Islet precursor cell (in vitro differentiated cells): ENCODE measurements at regions not wholly inside any gene's neighbourhood (a gene's known extent, or its start where the extent isn't known, plus 50 kb on each side); places are given as distances from the start of the nearest gene placed in this dataset.
"Not testable (repeated sequence)": the region's sequence is repeated elsewhere in the genome, so short reads cannot be mapped to it uniquely, and the experiment has no call there.

ENCODE experiments used
- DNase-seq: peaks from one replicate; pipeline ENCODE4 v3.0.0-alpha.2; 2018

DNA sequence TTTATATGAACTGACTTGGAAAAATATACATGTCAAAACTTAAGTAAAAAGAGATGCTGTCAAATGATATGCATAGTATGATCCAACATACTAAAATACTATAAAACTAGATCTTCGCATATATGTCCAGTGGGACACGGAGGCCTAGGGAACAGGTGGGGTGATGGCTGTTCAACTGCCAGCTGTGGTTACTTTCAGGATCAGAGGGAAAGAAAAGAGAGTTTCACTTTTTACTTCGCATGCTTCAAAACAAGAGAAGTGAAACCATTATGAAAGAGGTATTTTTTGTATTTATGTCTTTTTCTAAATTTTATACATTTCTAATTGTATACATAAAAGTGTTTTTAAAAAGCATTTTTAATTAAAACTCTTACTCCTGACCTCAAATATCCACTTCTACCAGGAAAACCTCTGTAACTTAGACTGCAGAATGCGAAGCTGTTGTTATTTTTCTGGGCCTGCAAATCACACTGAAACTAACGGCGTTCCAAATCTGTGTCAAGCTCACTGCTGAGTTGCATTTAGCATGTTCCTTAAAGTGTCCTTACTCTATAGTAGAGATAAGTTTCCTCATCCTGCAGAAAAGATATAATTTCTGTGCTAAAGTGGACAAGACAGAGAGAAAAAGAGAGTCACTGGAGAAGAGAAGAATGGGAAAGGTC, 97.8 kb upstream of the SLC35G4 start:
- no peak for DNase-seq

DNA sequence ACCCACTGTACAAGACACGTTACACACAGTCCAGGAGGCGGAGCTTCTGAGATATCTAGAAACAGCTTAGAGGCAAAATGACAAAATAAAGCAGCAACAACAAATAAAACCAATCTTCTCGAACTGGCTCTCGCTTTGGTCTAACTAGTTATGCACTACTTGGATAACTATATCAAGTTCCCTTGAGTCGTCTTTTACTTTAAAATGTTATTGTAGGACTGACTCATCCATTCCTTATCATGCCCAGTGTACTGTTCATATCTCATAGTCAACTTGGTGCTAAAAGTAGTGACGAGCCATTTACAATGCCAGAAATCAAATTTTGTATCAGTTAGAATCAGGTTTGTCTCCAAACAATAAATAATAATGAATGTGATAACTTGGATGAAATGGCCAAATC, 102.5 kb upstream of the SLC35G4 start:
- DNase-seq: no peak

DNA sequence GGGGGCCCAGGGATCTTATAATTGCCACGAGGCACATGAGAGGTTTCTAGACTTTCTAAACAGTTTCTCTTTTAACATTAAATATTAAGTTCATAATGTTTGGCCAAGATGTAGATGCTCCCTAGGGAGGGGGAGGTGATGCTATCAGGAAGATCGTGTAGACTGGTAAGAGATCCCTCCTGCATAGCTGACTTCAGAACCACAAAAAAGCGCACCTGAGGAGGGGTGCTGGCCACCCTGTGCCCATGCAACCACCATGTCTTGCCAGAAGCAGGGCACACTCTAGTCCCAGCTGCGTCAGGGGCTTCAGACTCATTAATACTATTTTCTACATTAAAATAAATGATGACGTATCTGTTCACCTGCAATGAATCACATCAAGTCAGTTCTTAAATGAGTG, 103.4 kb upstream of the SLC35G4 start:
- DNase-seq: no peak

DNA sequence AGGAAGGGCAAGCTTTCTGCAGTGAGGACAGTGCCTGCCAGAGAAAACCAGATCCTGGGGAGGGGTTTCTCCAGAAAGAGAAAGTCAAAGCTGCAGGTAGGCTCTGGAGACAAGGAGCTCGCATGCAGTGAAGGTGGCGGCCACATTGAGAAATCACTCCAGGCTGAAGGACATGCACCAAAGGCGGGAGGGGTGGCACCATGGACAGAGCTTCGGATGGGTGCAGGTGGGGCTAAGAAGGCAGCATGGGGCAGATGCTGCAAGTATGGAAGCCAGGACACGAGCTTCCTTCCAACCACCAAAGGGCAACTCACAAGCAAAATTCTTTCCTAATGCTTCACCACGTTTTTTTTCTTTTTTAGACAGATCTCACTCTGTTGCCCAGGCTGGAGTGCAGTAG, 104.4 kb upstream of the SLC35G4 start:
- no peak for DNase-seq

DNA sequence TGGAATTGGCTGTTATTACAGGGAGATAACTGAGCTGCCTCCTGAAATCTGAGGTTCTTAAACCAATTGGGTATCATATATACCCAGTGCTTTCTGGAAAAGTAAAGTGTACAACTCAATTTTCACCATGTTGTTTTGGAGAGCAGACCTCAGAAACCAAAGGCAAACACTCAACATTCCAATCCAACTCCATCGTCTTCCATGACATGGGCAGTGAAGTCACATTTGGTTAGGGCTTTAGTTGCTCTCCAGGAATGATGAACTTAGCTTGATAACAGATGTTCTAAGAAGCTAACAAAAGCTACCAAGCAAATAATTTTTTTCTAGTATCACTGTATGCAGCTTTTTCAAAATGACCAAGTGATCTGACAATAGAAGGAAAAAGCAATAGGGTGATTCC, 107.0 kb upstream of the SLC35G4 start:
- no peak for DNase-seq

DNA sequence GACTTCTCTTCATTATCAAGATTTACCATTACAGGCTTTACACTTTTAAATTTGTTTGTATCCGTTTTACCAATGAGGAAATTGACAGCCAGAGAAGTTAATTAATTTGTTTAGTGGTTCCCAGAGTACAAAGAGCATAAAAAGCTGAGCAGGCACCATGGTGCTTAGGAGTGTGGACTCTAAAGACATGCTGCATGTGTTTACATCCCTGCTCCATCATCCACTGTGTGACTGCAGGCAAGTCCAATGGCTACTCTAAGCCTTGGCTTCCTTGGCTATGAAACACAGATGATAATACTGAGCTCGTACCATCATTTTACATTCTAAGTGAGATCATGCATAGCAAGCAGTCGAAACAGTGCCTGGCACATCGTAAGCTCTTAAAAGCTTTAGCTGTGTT, 108.0 kb upstream of the SLC35G4 start:
- DNase-seq: no peak

DNA sequence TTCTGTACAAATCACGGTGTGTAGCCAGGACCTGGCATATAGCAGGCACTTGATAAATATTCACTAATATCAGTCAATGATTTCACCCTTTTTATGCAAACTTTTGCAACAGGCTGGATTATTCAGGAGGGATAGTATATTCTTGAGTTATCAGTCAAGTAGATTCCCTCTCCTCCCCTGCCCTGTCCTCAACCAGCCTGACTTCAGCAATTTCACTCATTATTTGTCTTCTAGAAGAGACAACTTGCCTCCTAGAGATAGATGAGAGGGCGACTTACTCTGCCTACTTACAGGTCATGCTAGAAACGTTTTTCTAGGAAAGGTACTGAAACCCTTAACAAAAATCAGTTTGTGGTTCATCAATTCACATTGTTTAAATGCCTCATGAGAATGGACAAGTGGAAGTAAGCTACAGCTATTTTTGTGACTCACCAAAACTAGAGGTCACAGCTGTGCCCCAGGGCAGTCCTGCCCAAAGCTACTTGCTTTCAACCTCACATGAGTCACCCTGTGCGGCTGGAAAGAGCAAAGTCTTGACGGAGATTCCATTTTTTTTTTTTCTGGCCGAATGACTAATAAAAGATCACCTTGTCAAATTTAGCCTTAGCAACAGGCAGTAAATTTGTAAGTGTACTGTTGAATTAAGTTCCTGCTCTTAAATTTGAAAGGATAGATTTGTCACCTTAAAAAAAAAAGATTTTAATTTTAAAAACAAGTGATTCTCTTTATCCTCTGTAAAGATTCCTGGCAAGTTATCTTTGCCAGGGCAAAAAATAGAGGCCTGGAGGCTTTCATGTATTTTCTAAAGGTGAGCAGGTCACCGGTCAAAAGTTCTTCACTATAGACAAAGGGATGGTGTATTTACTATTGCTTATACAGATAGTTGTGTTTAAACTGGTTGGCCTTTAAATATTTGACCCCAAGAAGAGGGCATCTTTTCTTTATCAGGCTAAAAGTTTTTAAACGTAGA, 109.0 kb upstream of the SLC35G4 start:
- peak; percentile 98 for DNase-seq

DNA sequence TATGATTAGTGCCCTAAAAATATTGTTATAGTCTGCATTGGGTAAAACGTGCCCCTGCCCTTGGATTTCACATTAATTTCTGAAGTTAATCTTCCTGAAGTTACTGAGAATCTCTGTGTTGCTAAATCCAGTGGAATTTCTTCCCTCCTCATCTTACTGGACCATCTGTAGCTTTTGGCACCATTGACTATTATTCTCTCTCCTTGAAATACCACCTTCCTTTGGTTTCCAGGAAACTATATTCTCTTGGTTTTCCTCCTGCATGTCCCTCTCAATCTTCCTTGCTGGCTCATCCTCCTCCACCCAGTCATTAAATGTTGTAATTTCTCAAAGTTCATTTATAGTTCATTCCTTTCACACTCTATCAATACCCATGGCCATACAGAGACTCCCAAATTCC, 110.6 kb upstream of the SLC35G4 start:
- DNase-seq: no peak

DNA sequence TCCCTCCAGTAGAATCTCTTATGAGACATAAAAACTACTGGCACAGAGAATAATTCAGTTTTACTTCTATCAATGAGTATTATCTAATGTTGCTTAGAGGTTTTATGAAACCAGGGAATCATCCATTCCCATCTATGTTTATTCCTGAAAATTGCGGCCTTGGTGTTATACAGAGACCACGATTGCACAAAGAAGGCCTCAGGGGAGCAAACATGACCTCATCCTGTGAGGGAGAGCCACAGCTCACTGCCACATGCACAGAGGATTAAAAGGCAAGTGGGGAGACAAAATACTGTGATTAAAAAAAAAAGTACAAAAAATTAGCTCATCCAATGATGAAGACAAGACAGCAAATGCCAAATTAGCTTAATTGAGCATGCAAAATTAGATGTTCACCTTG, 111.8 kb upstream of the SLC35G4 start:
- DNase-seq: no peak

DNA sequence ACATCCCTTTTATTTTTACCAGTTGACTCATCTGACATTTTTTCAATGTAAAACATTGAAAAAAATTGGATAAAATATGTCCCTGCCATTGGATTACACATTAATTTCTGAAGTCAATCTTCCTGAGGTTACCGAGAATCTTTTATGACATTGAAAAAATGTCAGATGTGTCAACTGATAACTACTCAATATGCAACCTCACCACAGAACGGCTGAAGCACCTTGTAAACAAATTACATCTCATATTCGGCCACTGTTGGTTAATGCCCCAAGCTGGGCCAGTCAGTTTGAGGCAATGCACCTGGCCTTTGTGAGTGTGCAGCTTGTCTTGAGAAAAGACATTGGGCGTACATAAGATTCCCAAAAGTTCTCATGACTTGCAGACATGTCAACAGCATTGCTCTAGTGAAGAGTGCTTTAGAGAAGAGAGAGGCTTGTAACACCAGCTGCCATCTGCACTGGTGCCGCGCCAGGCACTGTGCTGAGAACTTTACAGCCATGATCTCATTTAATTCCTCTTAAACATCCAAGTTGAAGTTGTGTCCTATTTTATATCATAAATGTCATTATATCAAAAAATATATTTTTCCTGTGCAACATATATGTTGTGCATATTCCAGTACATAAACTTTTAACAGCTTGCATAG, 112.7 kb upstream of the SLC35G4 start:
- no peak for DNase-seq

DNA sequence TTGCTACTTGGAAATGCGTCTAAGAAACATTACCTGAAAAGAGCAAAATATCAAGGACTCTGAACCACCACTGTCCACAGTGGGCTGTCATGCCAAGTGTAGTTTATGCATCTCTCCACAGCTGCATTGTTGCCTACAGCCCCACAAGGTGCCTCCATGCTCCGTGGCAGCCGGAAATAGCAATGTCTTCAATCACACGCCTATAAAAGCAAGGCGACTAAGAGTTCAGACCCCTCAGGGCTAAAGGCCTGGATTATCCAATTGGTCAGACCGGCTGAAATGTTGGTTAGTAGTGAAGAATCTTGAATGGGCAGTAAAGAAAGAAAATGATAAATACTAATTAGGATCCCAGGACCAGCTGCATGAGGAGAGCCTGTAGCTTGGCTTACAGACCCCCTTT, 114.0 kb upstream of the SLC35G4 start:
- DNase-seq: no peak

DNA sequence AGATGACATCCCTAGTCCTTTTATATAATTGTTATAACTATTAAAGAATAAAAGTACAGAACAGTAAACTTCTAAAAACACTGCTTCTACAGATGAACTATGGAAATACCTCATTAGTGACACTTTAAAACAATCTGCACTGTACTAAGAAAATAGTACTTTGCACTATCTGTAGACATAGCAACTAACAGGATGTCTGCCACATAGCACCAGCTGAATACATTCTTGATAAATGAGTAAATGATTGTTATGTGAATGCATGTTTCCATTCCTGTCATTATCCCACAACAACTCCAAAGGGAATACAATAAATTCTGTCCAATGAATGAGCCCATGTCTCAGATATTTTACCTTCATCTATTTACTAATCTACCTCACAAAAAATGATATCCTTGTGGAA, 115.3 kb upstream of the SLC35G4 start:
- no peak for DNase-seq

DNA sequence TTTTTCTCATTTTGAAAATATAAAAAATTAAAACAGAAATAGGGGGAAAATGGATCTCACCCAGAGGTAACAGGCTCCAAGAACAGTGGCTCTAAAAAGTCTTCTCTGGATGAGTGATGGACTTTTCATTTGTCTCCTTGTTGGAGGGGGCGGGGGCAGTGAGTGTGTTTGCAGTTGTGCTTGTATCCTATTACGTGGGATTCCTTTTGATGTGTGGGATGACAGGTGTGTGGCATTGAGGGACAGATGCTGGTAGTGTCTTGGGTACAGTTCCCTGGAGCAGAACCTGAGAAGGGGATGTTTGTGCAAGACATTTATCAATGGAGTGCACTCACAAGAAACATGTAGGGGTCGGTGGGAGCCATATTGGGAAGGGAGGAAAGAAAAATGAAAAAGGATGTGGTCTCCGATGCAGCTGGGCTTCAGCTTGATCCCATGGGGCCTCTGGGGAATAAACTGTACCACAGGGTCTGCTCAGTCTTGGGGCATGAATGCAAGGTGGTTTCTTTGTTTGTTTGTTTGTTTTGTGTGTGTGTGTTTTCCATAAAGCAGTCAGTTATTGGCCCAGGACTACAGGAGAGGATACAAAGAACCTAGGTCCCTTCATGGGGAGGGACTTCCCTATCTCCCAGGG, 120.0 kb upstream of the SLC35G4 start:
- no peak for DNase-seq

DNA sequence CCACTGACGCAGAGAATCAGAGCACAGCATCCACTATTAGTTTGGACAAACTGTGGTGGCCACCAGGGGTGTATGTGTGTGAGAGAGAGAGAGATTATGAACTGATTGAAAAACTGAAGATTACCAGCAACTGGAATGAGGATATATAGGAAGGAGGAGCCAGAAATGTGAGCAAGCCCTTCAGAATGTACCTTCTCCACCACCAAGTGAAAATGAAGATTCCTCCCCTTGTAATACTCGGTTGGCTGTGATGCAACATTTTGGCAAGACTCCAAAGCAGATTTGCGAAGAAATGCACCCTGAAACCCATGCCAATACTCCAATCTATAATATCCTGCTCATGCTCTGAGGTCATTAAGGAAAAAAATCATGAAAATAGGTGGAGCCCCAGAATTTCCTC, 121.2 kb upstream of the SLC35G4 start:
- no peak for DNase-seq

DNA sequence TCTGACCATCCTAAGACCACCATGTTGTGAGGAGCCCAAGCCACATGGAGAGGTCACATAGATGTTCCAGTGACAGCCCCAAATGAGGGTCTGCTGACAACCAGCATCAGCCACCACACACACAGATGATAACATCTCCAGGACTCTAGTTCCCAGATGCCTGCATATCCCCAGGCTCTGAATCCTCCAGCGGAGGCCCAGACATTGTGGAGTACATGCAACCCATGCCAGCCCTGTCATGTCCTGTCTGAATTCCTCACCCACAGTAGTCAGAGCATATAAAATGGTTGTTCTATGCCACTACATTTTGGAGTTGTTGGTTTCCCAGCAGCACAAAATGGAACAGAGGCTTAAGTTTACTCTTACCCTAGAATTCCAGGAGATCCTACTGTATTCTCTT, 122.0 kb upstream of the SLC35G4 start:
- peak; percentile 74 for DNase-seq

DNA sequence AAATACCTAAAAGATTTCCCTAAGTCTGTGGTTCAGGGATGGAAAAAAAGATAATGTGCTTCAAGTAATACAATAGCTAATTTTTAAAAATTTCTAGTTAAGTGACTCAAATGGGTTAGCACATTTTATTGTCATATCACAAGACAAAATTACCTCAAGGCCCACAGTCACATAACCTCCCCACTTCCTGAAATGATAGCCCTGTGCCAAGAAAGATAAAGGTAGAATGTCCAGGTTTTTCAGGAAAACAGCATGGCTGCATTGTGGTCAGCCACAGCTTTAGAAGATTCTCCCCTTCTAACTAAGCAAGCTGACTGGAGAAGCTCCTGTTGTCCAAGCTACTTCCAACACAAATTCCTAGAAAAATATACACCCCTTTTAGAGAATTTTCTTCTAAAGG, 127.1 kb upstream of the SLC35G4 start:
- DNase-seq: no peak

DNA sequence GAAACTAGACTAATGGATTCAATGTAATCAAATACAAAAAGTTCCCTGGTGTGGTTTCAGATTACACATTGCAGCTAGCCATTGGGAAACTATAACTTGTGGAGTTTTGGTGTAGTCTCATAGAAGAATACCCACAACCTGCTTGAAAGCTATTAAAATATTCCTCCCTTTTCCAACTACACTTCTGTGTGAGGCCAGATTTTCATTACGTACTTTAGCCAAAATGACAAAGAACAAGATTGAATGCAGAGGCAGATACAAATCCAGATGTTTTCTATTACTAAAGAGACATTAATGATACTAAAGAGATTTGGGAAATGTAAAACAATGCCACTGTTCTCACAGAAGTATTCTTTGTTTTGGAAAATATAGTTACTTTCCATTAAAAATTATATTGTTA, 128.7 kb upstream of the SLC35G4 start:
- no peak for DNase-seq

DNA sequence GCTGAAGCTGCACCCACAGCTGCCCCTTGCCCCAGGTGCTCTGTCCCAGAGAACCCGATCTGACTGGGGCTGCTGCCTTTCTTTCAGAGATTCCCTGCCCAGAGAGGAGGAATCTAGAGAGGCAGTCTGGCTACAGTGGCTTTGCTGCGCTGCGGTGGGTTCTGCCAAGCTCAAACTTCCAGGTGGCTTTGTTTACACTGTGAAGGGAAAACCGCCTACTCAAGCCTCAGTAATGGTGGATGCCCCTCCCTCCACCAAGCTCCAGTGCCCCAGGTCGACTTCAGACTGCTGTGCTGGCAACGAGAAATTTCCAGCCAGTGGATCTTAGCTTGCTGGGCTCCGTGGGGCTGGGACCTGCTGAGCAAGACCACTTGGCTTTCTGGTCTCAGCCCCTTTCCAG, 130.4 kb upstream of the SLC35G4 start:
- not testable (repeated sequence) for DNase-seq

DNA sequence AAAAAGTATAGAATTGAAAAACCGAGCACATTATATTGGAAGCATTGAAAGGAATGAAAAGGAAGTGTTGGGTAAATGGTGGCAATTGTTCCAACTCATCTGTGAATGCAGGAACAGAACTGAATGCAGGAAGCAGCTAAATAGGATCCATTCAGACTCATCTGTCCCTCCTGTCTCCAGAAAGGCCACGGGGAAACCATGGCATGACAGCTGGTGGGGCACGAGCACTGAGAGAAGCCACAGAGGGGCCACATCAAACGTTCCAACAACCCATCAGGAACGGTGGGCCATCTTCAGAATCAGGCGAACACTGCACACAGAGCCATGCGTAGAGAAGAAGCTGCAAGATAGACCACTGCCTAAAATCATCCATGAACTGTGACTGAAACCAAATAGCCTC, 138.5 kb upstream of the SLC35G4 start:
- no peak for DNase-seq

DNA sequence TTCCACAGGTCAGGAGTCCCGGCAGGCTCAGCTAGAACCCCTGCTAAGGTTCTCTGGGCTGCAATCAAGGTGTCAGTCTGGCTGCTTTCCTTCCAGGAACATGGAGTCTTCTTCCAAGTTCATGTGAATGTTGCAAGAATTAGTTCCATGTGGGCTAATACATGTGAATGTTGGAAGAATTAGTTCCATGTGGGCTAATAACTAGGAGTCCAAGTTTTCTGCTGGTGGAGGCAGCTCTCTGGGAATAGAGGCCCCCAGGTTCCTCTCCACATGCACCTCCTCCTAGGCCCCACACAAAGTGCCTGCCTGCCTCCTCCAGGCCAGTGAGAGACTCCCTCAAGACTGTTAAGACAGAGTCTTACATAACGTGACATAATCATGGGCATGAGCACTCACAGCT, 140.8 kb upstream of the SLC35G4 start:
- DNase-seq: no peak

DNA sequence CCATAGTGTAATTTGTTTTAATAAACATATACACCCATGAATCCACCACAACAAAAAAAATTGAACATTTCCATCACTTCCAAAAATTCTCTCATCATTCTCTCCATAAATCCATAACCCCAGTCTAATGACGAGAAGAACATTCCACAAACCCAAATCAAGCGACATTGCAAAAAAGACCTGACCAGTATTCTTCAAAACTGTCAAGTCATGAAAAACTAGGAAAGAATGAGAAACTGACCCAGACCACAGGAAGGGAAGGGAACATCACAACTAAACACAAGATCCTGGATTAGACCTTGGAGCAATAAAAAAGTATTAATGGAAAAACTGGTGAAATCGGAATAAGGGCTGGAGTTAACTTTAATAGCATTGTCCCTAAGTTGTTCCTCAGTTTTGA, 141.3 kb upstream of the SLC35G4 start:
- DNase-seq: no peak

DNA sequence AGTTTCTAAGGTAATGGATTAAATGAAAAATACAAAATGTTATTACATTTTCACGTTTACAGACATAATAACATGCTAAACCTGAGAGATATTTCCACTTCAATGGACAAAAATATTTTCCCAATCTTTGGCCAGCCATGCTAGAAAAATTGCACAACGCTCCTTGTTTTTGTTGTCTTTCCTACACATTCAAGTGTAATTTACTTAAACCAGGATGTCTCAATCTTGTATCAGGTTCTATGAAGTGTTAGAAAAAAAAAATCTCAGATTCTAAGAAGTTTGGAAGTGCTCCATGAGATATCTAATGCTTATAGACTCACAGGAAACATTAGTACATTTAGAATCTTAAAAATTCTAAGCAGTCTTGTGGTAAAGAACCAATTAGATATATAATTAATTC, 141.8 kb upstream of the SLC35G4 start:
- no peak for DNase-seq

DNA sequence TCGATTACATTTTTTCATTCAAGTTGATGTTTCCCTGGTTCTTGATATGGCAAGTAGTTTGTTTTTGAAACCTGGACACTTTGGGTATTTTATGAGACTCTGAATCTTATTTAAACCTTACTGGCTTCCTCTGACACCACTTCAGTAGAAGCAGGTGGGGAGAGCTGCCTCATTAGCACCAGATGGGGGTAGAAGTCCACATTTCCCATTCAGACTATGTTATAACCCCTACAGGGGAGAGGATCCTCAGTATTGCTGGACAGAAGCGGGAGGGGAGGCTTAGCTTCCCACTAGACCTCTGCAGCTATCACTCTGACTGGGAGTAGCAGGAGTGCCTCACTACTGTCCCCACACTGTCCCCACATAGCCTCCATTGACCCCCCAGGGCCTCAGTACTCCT, 145.3 kb upstream of the SLC35G4 start:
- DNase-seq: no peak

DNA sequence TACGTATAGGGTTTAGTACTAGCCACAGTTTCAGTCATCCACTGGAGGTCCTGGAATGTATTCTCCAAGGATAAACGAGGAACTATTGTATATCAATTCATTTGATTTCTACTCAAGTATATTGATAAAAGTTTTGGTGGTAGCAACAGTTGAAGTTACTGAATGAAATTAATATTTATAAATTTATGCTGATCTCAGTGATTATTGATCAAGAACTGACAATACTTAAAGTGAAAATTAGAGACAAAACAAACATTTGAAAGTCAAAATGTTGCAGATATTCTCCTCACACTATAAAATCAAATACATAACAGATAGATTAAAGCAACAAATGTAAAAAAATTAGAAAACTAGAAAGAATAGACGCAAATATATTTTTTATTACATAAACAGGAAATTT, 150.9 kb upstream of the SLC35G4 start:
- DNase-seq: no peak
